ENCODE measurements at regions not wholly inside any gene's neighbourhood (a gene's known extent, or its start where the extent isn't known, plus 50 kb on each side); places are given as distances from the start of the nearest gene placed in this dataset.
"Not testable (repeated sequence)": the region's sequence is repeated elsewhere in the genome, so short reads cannot be mapped to it uniquely, and the experiment has no call there.

GRCh38 chr13:111787321-111787720 is 279.6 kb upstream of the SOX1 start:
- H2BK5ac ChIP-seq (ENCODE audit: low read depth, low read length, poor library complexity); H3K4me3 ChIP-seq (ENCODE audit: low read depth, low read length); H4K91ac ChIP-seq (ENCODE audit: low read depth, low read length); H3K9me3 ChIP-seq (ENCODE audit: insufficient read depth, low read depth, low read length); H3K23ac ChIP-seq (ENCODE audit: low read length); H2BK12ac ChIP-seq (ENCODE audit: low read length); H3K4me2 ChIP-seq (ENCODE audit: low read length); H3K9ac ChIP-seq (ENCODE audit: low read length); H2BK120ac ChIP-seq (ENCODE audit: insufficient read depth, low read length, poor library complexity); H3K18ac ChIP-seq (ENCODE audit: low read length); H4K12ac ChIP-seq (ENCODE audit: low read depth, low read length); H3K79me1 ChIP-seq (ENCODE audit: low read length); H3K79me2 ChIP-seq (ENCODE audit: control insufficient read depth, insufficient read depth, low read length, poor library complexity); H4K8ac ChIP-seq (ENCODE audit: low read depth, low read length); H2AFZ ChIP-seq (ENCODE audit: insufficient read depth, low read length, poor library complexity); H3K4ac ChIP-seq (ENCODE audit: low read depth, low read length); H3K4me1 ChIP-seq (ENCODE audit: control insufficient read depth in 1 of 2, insufficient read depth in 2 of 2, low read length in 2 of 2); H3K27ac ChIP-seq (ENCODE audit: low read depth, low read length); H3K36me3 ChIP-seq (ENCODE audit: control insufficient read depth in 1 of 2, insufficient read depth in 2 of 2, low read length in 2 of 2); H2AK5ac ChIP-seq (ENCODE audit: low read length); DNase-seq; H3K27me3 ChIP-seq (ENCODE audit: insufficient read depth, low read length); H3K14ac ChIP-seq (ENCODE audit: low read length): not testable (repeated sequence)
- no CpG with 5 or more reads among the region's 5 CpGs for WGBS (ENCODE audit: extremely low coverage, insufficient coverage, insufficient read length)

- Histone ChIP-seq H2BK12ac (ENCODE audit: low read length) (no peak overlapping the region), H4K91ac (ENCODE audit: low read depth, low read length) (no peak overlapping the region), H4K12ac (ENCODE audit: low read depth, low read length) (no peak overlapping the region), H2BK120ac (ENCODE audit: insufficient read depth, low read length, poor library complexity) (no peak overlapping the region), H2BK5ac (ENCODE audit: low read depth, low read length, poor library complexity) (no peak overlapping the region), H3K4me2 (ENCODE audit: low read length) (no peak overlapping the region), H3K4me3 (ENCODE audit: low read depth, low read length) (no peak overlapping the region), H3K4me1 (ENCODE audit: control insufficient read depth in 1 of 2, insufficient read depth in 2 of 2, low read length in 2 of 2) (no peaks in the 10 kb centered on the region), H3K36me3 (ENCODE audit: control insufficient read depth in 1 of 2, insufficient read depth in 2 of 2, low read length in 2 of 2) (no peaks in the 10 kb centered on the region), H3K14ac (ENCODE audit: low read length) (no peak overlapping the region), H4K8ac (ENCODE audit: low read depth, low read length) (no peak overlapping the region), H3K9ac (ENCODE audit: low read length) (no peak overlapping the region), H3K79me1 (ENCODE audit: low read length) (no peaks in the 10 kb centered on the region), H2AFZ (ENCODE audit: insufficient read depth, low read length, poor library complexity) (no peak overlapping the region), H3K27me3 (ENCODE audit: insufficient read depth, low read length) (no peaks in the 10 kb centered on the region), H3K27ac (ENCODE audit: low read depth, low read length) (no peak overlapping the region), H3K23ac (ENCODE audit: low read length) (no peak overlapping the region), H3K79me2 (ENCODE audit: control insufficient read depth, insufficient read depth, low read length, poor library complexity) (no peaks in the 10 kb centered on the region), H2AK5ac (ENCODE audit: low read length) (no peak overlapping the region), H3K9me3 (ENCODE audit: insufficient read depth, low read depth, low read length) (no peaks in the 10 kb centered on the region), H3K4ac (ENCODE audit: low read depth, low read length) (no peak overlapping the region), H3K18ac (ENCODE audit: low read length) (no peak overlapping the region)
- WGBS (ENCODE audit: extremely low coverage, insufficient coverage, insufficient read length) = no CpG with 5 or more reads among the region's 8 CpGs
- DNase-seq = no peak
Measured at GRCh38 chr13:111789011-111789410, 277.9 kb upstream of the SOX1 start.

GRCh38 chr13:111789420-111789819 is 277.5 kb upstream of the SOX1 start:
- H4K8ac ChIP-seq (ENCODE audit: low read depth, low read length) = no peak overlapping the region
- DNase-seq = no peak
- no peaks in the 10 kb centered on the region for H3K27me3 ChIP-seq (ENCODE audit: insufficient read depth, low read length)
- H3K36me3 ChIP-seq (ENCODE audit: control insufficient read depth in 1 of 2, insufficient read depth in 2 of 2, low read length in 2 of 2) = no peaks in the 10 kb centered on the region
- H3K79me1 ChIP-seq (ENCODE audit: low read length) = no peaks in the 10 kb centered on the region
- H2BK12ac ChIP-seq (ENCODE audit: low read length) = no peak overlapping the region
- H4K91ac ChIP-seq (ENCODE audit: low read depth, low read length) = no peak overlapping the region
- H2AK5ac ChIP-seq (ENCODE audit: low read length) = no peak overlapping the region
- no peak overlapping the region for H3K14ac ChIP-seq (ENCODE audit: low read length)
- no CpG with 5 or more reads among the region's 11 CpGs for WGBS (ENCODE audit: extremely low coverage, insufficient coverage, insufficient read length)
- no peaks in the 10 kb centered on the region for H3K79me2 ChIP-seq (ENCODE audit: control insufficient read depth, insufficient read depth, low read length, poor library complexity)
- H3K4me3 ChIP-seq (ENCODE audit: low read depth, low read length) = no peak overlapping the region
- peak overlapping the region; percentile 54 for H3K9ac ChIP-seq (ENCODE audit: low read length)
- no peak overlapping the region for H2BK120ac ChIP-seq (ENCODE audit: insufficient read depth, low read length, poor library complexity)
- no peak overlapping the region for H3K18ac ChIP-seq (ENCODE audit: low read length)
- no peak overlapping the region for H3K4ac ChIP-seq (ENCODE audit: low read depth, low read length)
- no peaks in the 10 kb centered on the region for H3K4me1 ChIP-seq (ENCODE audit: control insufficient read depth in 1 of 2, insufficient read depth in 2 of 2, low read length in 2 of 2)
- no peaks in the 10 kb centered on the region for H3K9me3 ChIP-seq (ENCODE audit: insufficient read depth, low read depth, low read length)
- H2AFZ ChIP-seq (ENCODE audit: insufficient read depth, low read length, poor library complexity) = no peak overlapping the region
- H3K27ac ChIP-seq (ENCODE audit: low read depth, low read length) = no peak overlapping the region
- no peak overlapping the region for H2BK5ac ChIP-seq (ENCODE audit: low read depth, low read length, poor library complexity)
- H3K23ac ChIP-seq (ENCODE audit: low read length) = no peak overlapping the region
- H3K4me2 ChIP-seq (ENCODE audit: low read length) = no peak overlapping the region
- H4K12ac ChIP-seq (ENCODE audit: low read depth, low read length) = no peak overlapping the region

DNA sequence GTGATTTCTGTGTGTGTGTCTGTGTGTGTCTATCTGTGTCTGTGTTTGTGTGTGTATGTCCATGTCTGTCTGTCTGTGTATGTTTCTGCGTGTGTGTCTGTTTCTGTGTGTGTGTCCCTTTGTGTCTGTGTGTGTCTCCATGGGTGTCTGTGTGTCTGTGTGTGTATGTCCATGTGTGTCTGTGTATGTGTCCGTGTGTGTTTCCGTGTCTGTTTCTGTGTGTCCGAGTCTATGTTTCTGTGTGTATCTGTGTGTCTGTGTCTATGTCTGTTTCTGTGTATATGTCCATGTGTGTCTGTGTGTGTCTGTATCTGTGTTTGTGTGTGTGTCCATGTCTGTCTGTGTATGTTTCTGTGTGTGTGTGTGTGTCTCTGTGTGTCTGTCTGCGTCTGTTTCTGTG is 276.3 kb upstream of the SOX1 start:
- H3K9ac ChIP-seq (ENCODE audit: low read length) = no peak overlapping the region
- no peaks in the 10 kb centered on the region for H3K36me3 ChIP-seq (ENCODE audit: control insufficient read depth in 1 of 2, insufficient read depth in 2 of 2, low read length in 2 of 2)
- H2BK12ac ChIP-seq (ENCODE audit: low read length) = no peak overlapping the region
- H3K4me1 ChIP-seq (ENCODE audit: control insufficient read depth in 1 of 2, insufficient read depth in 2 of 2, low read length in 2 of 2) = no peaks in the 10 kb centered on the region
- H3K4me3 ChIP-seq (ENCODE audit: low read depth, low read length) = no peak overlapping the region
- H3K27ac ChIP-seq (ENCODE audit: low read depth, low read length) = no peak overlapping the region
- H2AFZ ChIP-seq (ENCODE audit: insufficient read depth, low read length, poor library complexity) = no peak overlapping the region
- no peaks in the 10 kb centered on the region for H3K79me1 ChIP-seq (ENCODE audit: low read length)
- H2BK120ac ChIP-seq (ENCODE audit: insufficient read depth, low read length, poor library complexity) = no peak overlapping the region
- no peak for DNase-seq
- H4K91ac ChIP-seq (ENCODE audit: low read depth, low read length) = no peak overlapping the region
- no peak overlapping the region for H2AK5ac ChIP-seq (ENCODE audit: low read length)
- H2BK5ac ChIP-seq (ENCODE audit: low read depth, low read length, poor library complexity) = no peak overlapping the region
- no peak overlapping the region for H3K4ac ChIP-seq (ENCODE audit: low read depth, low read length)
- no peak overlapping the region for H3K4me2 ChIP-seq (ENCODE audit: low read length)
- no peak overlapping the region for H3K14ac ChIP-seq (ENCODE audit: low read length)
- H3K9me3 ChIP-seq (ENCODE audit: insufficient read depth, low read depth, low read length) = no peaks in the 10 kb centered on the region
- H3K18ac ChIP-seq (ENCODE audit: low read length) = no peak overlapping the region
- WGBS (ENCODE audit: extremely low coverage, insufficient coverage, insufficient read length) = no CpG with 5 or more reads among the region's 5 CpGs
- no peak overlapping the region for H3K23ac ChIP-seq (ENCODE audit: low read length)
- no peaks in the 10 kb centered on the region for H3K27me3 ChIP-seq (ENCODE audit: insufficient read depth, low read length)
- H4K8ac ChIP-seq (ENCODE audit: low read depth, low read length) = no peak overlapping the region
- no peak overlapping the region for H4K12ac ChIP-seq (ENCODE audit: low read depth, low read length)
- H3K79me2 ChIP-seq (ENCODE audit: control insufficient read depth, insufficient read depth, low read length, poor library complexity) = no peaks in the 10 kb centered on the region

Data from trophoblast cell (in vitro differentiated cells and primary cell).